IPS DF 6.9 (cell line): ENCODE measurements at regions not wholly inside any gene's neighbourhood (a gene's known extent, or its start where the extent isn't known, plus 50 kb on each side); places are given as distances from the start of the nearest gene placed in this dataset.

ENCODE experiments used
- DNase-seq: peaks from one replicate; pipeline ENCODE4 v3.0.0-alpha.2; 2013; ENCODE audit warnings: low read depth, low spot score
- H3K27ac ChIP-seq: one replicate; pipeline ENCODE4 v1.5.1; 2013; ENCODE audit warnings: low read length, control low read depth
- H3K27me3 ChIP-seq: 2 replicates; pipeline ENCODE4 v1.6.1; 2013; ENCODE audit warnings: mild to moderate bottlenecking, low read length; ENCODE audit not compliant: control insufficient read depth, insufficient read depth
- H3K36me3 ChIP-seq: 2 replicates; pipeline ENCODE4 v1.6.1; 2013; ENCODE audit warnings: low read length; ENCODE audit not compliant: control insufficient read depth, insufficient read depth
- H3K4me1 ChIP-seq: 2 replicates; pipeline ENCODE4 v1.6.1; 2013; ENCODE audit warnings: low read length; ENCODE audit not compliant: control insufficient read depth, insufficient read depth
- H3K4me3 ChIP-seq: 2 replicates; pipeline ENCODE4 v1.5.1; 2013; ENCODE audit warnings: mild to moderate bottlenecking, low read length
- H3K9me3 ChIP-seq: 2 replicates; pipeline ENCODE4 v1.6.1; 2013; ENCODE audit warnings: low read length, inconsistent platforms; ENCODE audit not compliant: control insufficient read depth, insufficient read depth
- WGBS: extraction: QIAGEN DNeasy Blood & Tissue Kit; methylation state at CpG from one replicate; pipeline ENCODE4 v1.1.7; 2013; ENCODE audit warnings: mixed read lengths, missing lambda C conversion rate; ENCODE audit not compliant: insufficient read length, insufficient coverage; 5-methylcytosine and 5-hydroxymethylcytosine counted together

GRCh38 chr9:117775591-117775990, 71.4 kb downstream of the TLR4 start:
- H3K9me3 ChIP-seq: no peaks in the 10 kb centered on the region
- no peak for DNase-seq
- H3K27me3 ChIP-seq: no peaks in the 10 kb centered on the region
- H3K4me3 ChIP-seq: no peak overlapping the region
- H3K4me1 ChIP-seq: no peaks in the 10 kb centered on the region; the same call in 1 of the 2 replicates
- H3K27ac ChIP-seq: no peak overlapping the region
- no peaks in the 10 kb centered on the region for H3K36me3 ChIP-seq

GRCh38 chr9:117777823-117778222, 73.6 kb downstream of the TLR4 start:
- H3K4me3 ChIP-seq: no peak overlapping the region
- H3K36me3 ChIP-seq: no peaks in the 10 kb centered on the region
- H3K9me3 ChIP-seq: no peaks in the 10 kb centered on the region
- H3K4me1 ChIP-seq: no peaks in the 10 kb centered on the region; the same call in 1 of the 2 replicates
- H3K27ac ChIP-seq: no peak overlapping the region
- DNase-seq: no peak
- H3K27me3 ChIP-seq: no peaks in the 10 kb centered on the region

- WGBS: no CpG with 5 or more reads among the region's 3 CpGs
- no peak for DNase-seq
- Histone ChIP-seq H3K27ac (no peak overlapping the region), H3K4me3 (no peak overlapping the region), H3K9me3 (no peaks in the 10 kb centered on the region), H3K27me3 (no peaks in the 10 kb centered on the region), H3K4me1 (no peaks in the 10 kb centered on the region; the same call in 1 of the 2 replicates), H3K36me3 (no peaks in the 10 kb centered on the region)
Measured at GRCh38 chr9:117779760-117780159, 75.6 kb downstream of the TLR4 start.

- Histone ChIP-seq H3K27me3 (no peaks in the 10 kb centered on the region), H3K9me3 (no peaks in the 10 kb centered on the region), H3K36me3 (no peaks in the 10 kb centered on the region), H3K4me1 (no peaks in the 10 kb centered on the region; the same call in 1 of the 2 replicates), H3K27ac (no peak overlapping the region), H3K4me3 (no peak overlapping the region)
- DNase-seq: peak; percentile 58
- WGBS: 100% methylated on average over 1 of the region's 10 CpGs
Measured at GRCh38 chr9:117782931-117783788, 79.0 kb downstream of the TLR4 start.

GRCh38 chr9:117783828-117784227, 79.6 kb downstream of the TLR4 start:
- no peak overlapping the region for H3K4me3 ChIP-seq
- no peaks in the 10 kb centered on the region for H3K27me3 ChIP-seq
- DNase-seq: no peak
- no peaks in the 10 kb centered on the region for H3K9me3 ChIP-seq
- H3K4me1 ChIP-seq: no peaks in the 10 kb centered on the region; the same call in 1 of the 2 replicates
- WGBS: no CpG with 5 or more reads among the region's 1 CpG
- no peaks in the 10 kb centered on the region for H3K36me3 ChIP-seq
- no peak overlapping the region for H3K27ac ChIP-seq

GRCh38 chr9:117784996-117785395, 80.8 kb downstream of the TLR4 start:
- no peak overlapping the region for H3K4me3 ChIP-seq
- H3K27me3 ChIP-seq: no peaks in the 10 kb centered on the region
- H3K36me3 ChIP-seq: no peaks in the 10 kb centered on the region
- DNase-seq: no peak
- H3K27ac ChIP-seq: no peak overlapping the region
- H3K9me3 ChIP-seq: no peaks in the 10 kb centered on the region
- H3K4me1 ChIP-seq: no peaks in the 10 kb centered on the region
- WGBS: no CpG with 5 or more reads among the region's 1 CpG

GRCh38 chr9:117787746-117788145, 83.5 kb downstream of the TLR4 start:
- Histone ChIP-seq H3K4me1 (no peaks in the 10 kb centered on the region), H3K4me3 (no peak overlapping the region), H3K9me3 (no peaks in the 10 kb centered on the region), H3K27ac (no peak overlapping the region), H3K27me3 (no peaks in the 10 kb centered on the region), H3K36me3 (no peaks in the 10 kb centered on the region)
- no peak for DNase-seq
- no CpG with 5 or more reads among the region's 3 CpGs for WGBS

- peaks cover 3% of the 10 kb centered on the region; the same call in 1 of the 2 replicates for H3K4me1 ChIP-seq
- no peak overlapping the region for H3K27ac ChIP-seq
- H3K4me3 ChIP-seq: no peak overlapping the region
- H3K9me3 ChIP-seq: no peaks in the 10 kb centered on the region
- no peak for DNase-seq
- no peaks in the 10 kb centered on the region for H3K27me3 ChIP-seq
- no peaks in the 10 kb centered on the region for H3K36me3 ChIP-seq
Measured at GRCh38 chr9:117795271-117795670, 91.1 kb downstream of the TLR4 start.

GRCh38 chr9:117796681-117797080, 92.5 kb downstream of the TLR4 start:
- no CpG with 5 or more reads among the region's 2 CpGs for WGBS
- Histone ChIP-seq H3K27me3 (no peaks in the 10 kb centered on the region), H3K4me1 (peaks cover 3% of the 10 kb centered on the region; the same call in 1 of the 2 replicates), H3K36me3 (no peaks in the 10 kb centered on the region), H3K27ac (no peak overlapping the region), H3K9me3 (no peaks in the 10 kb centered on the region), H3K4me3 (no peak overlapping the region)
- no peak for DNase-seq

GRCh38 chr9:117800389-117800788, 96.2 kb downstream of the TLR4 start:
- H3K4me3 ChIP-seq: no peak overlapping the region
- no peak for DNase-seq
- no CpG with 5 or more reads among the region's 2 CpGs for WGBS
- H3K36me3 ChIP-seq: no peaks in the 10 kb centered on the region
- H3K27ac ChIP-seq: no peak overlapping the region
- no peaks in the 10 kb centered on the region for H3K9me3 ChIP-seq
- 0 out of 2 replicates have a peak, but pooled peaks cover 2% of the 10 kb centered on the region for H3K4me1 ChIP-seq
- no peaks in the 10 kb centered on the region for H3K27me3 ChIP-seq

- no peaks in the 10 kb centered on the region for H3K4me1 ChIP-seq
- H3K27me3 ChIP-seq: no peaks in the 10 kb centered on the region
- H3K36me3 ChIP-seq: no peaks in the 10 kb centered on the region
- no peak for DNase-seq
- H3K9me3 ChIP-seq: no peaks in the 10 kb centered on the region
- H3K4me3 ChIP-seq: no peak overlapping the region
- WGBS: no CpG with 5 or more reads among the region's 4 CpGs
- no peak overlapping the region for H3K27ac ChIP-seq
Measured at GRCh38 chr9:117809751-117810150, 105.5 kb downstream of the TLR4 start.
